ENCODE measurements at regions not wholly inside any gene's neighbourhood (a gene's known extent, or its start where the extent isn't known, plus 50 kb on each side); places are given as distances from the start of the nearest gene placed in this dataset.

GRCh38 chr20:16804793-16805187 lies 56.6 kb downstream of the OTOR start:
- TF ChIP-seq ZNF121 (tag by site-specific recombination; IDR thresholded peaks at IDR 0.05) (no peak), ZNF639 (tag by site-specific recombination; IDR thresholded peaks at IDR 0.05) (no peak), CTCF (tag by site-specific recombination; IDR thresholded peaks at IDR 0.05) (no peak), ZNF785 (tag by site-specific recombination; IDR thresholded peaks at IDR 0.05) (no peak), ZBTB6 (tag by site-specific recombination; IDR thresholded peaks at IDR 0.05) (no peak)

Data from HEK293 (cell line).